SK-N-MC (cell line): ENCODE measurements at regions not wholly inside any gene's neighbourhood (a gene's known extent, or its start where the extent isn't known, plus 50 kb on each side); places are given as distances from the start of the nearest gene placed in this dataset.

Source experiments
- EZH2 ChIP-seq: fragments of 200-600 bp; sonication (generic); IDR thresholded peaks from one replicate; pipeline ENCODE4 v1.6.1; 2017; ENCODE audit warnings: antibody characterized with exemption
- POLR2AphosphoS5 ChIP-seq: IDR thresholded peaks from 2 replicates; pipeline ENCODE4 v1.6.1; 2012; ENCODE audit warnings: mild to moderate bottlenecking, low read depth, low read length, borderline replicate concordance

DNA sequence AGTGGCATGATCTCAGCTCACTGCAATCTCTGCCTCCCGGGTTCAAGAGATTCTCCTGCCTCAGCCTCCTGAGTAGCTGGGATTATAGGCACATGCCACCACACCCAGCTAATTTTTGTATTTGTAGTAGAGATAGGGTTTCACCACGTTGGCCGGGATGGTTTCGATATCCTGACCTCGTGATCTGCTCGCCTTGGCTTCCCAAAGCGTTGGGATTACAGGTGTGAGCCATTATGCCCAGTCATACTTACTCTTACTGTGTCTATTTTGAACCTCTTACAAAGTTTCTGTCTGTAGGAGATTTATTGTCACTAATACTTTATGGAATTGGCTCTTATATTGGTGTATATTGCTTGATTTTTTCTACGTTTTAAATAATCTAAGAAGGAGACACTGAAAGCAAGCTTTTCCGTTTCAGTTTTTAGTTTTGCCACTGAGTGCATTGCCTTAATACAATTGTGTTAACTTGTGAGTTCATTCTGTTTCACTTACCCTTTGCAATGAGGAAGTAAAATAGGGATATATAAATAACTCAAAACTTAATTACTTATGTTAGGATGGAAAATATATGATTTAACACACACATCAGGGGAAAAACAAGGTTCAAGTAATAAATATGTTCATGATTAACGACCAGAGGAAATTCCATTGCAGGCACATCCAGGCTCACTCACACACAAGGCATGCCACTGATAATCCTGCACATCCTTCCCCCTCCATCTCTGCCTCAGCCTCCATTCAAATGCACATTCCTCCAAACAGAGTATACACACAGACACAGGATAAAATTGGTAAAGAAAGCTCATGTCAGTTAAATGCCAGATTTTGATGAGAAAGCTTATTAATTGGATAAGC, 279.3 kb upstream of the RASGRP1 start:
- TF ChIP-seq EZH2, result no peak
- TF ChIP-seq POLR2AphosphoS5, result no peak
